Endothelial cell of umbilical vein (primary cell): ENCODE measurements at regions not wholly inside any gene's neighbourhood (a gene's known extent, or its start where the extent isn't known, plus 50 kb on each side); places are given as distances from the start of the nearest gene placed in this dataset.

ENCODE experiments used
- BruUV-seq: library from RNA; stranded (reverse); fragments of 400-500 nt; replicated peaks from 2 replicates; lab custom pipeline; 2021; lab: Mats Ljungman, UMichigan
- CTCF ChIA-PET: fragments of 300-600, 350-600 bp; sonication (Branson Sonifier 250); formaldehyde crosslinking; loops from one replicate; lab custom pipeline; 2021; ENCODE audit warnings: antibody characterized with exemption, inconsistent platforms; lab: Charles Lee
- POLR2A ChIA-PET: fragments of 300-600, 350-600 bp; sonication (Branson Sonifier 250); formaldehyde crosslinking; loops from one replicate; lab custom pipeline; 2021; ENCODE audit warnings: antibody characterized with exemption, inconsistent platforms; lab: Charles Lee
- DNase-seq: peaks from one replicate; pipeline ENCODE4 v3.0.0-alpha.2; 2011; ENCODE audit warnings: low read depth, low spot score
- FAIRE-seq: peaks from 2 replicates; lab custom pipeline; 2011; peaks lifted over from hg19 to GRCh38; lab: Jason Lieb, UNC
- H2AFZ ChIP-seq: 2 replicates; pipeline ENCODE4 v1.6.0; 2012; ENCODE audit warnings: low read depth, low read length, control low read depth, inconsistent platforms
- H3K27ac ChIP-seq: 2 replicates; pipeline ENCODE4 v1.5.1; 2011; ENCODE audit warnings: low read depth, mild to moderate bottlenecking, control low read depth, low read length, moderate library complexity; ENCODE audit not compliant: insufficient read depth
- H3K27me3 ChIP-seq, 2 experiments: 2 replicates each; pipeline versions ENCODE4 v1.6.0 to v1.6.1; 2011; ENCODE audit warnings: low read length in 2 of 2, mixed read lengths in 1 of 2; ENCODE audit not compliant: control insufficient read depth in 2 of 2, insufficient read depth in 2 of 2
- H3K36me3 ChIP-seq, 2 experiments: 2 replicates in 1 of 2; 3 replicates in 1 of 2; pipeline ENCODE4 v1.5.1; 2011; ENCODE audit warnings: low read length in 2 of 2, mild to moderate bottlenecking in 1 of 2, moderate library complexity in 1 of 2; ENCODE audit not compliant: control insufficient read depth in 2 of 2, insufficient read depth in 2 of 2; ENCODE audit errors: extremely low read depth in 1 of 2
- H3K4me1 ChIP-seq: 3 replicates; pipeline ENCODE4 v1.5.1; 2011; ENCODE audit warnings: mild to moderate bottlenecking, low read length; ENCODE audit not compliant: control insufficient read depth, insufficient read depth; ENCODE audit errors: extremely low read depth
- H3K4me2 ChIP-seq: 2 replicates; pipeline ENCODE4 v1.6.1; 2011; ENCODE audit warnings: low read length, control low read depth, mixed read lengths; ENCODE audit not compliant: insufficient read depth
- H3K4me3 ChIP-seq, 3 experiments: fragments of 200-600 bp in 1 of 3; sonication (generic), shearing (Covaris generic) in 1 of 3; replicated peaks in 1 of 3; 2 replicates each; pipeline ENCODE4 v1.5.1; 2011 to 2016; ENCODE audit warnings: control low read depth in 3 of 3, low read length in 3 of 3, mild to moderate bottlenecking in 2 of 3, inconsistent platforms in 1 of 3, low read depth in 1 of 3, moderate library complexity in 1 of 3; ENCODE audit not compliant: insufficient read depth in 1 of 3
- H3K79me2 ChIP-seq: 2 replicates; pipeline ENCODE4 v1.6.0; 2012; ENCODE audit warnings: low read length, inconsistent platforms; ENCODE audit not compliant: control insufficient read depth, insufficient read depth
- H3K9ac ChIP-seq: replicated peaks from 2 replicates; pipeline ENCODE3; 2011; ENCODE audit warnings: low read length, control low read depth; ENCODE audit not compliant: insufficient read depth; ENCODE audit errors: extremely low read depth
- H3K9me1 ChIP-seq: replicated peaks from 3 replicates; pipeline ENCODE4 v1.6.0; 2011; ENCODE audit warnings: mild to moderate bottlenecking, low read length; ENCODE audit not compliant: control insufficient read depth, insufficient read depth; ENCODE audit errors: extremely low read depth
- H3K9me3 ChIP-seq: replicated peaks from 2 replicates; pipeline ENCODE4 v1.5.1; 2012; ENCODE audit warnings: low read length, inconsistent platforms; ENCODE audit not compliant: control insufficient read depth, insufficient read depth
- H4K20me1 ChIP-seq: replicated peaks from 2 replicates; pipeline ENCODE3; 2011; ENCODE audit warnings: mild to moderate bottlenecking, low read length; ENCODE audit not compliant: control insufficient read depth, insufficient read depth; ENCODE audit errors: extremely low read depth
- EZH2 ChIP-seq: IDR thresholded peaks from 2 replicates; pipeline ENCODE4 v1.6.1; 2012; ENCODE audit warnings: borderline replicate concordance, low read depth, mild to moderate bottlenecking, moderate library complexity, low read length, inconsistent platforms; ENCODE audit not compliant: severe bottlenecking
- FOS ChIP-seq: IDR thresholded peaks from 2 replicates; pipeline ENCODE4 v1.6.1; 2011; ENCODE audit warnings: mild to moderate bottlenecking, low read length, moderate library complexity, borderline replicate concordance; ENCODE audit not compliant: insufficient read depth
- GATA2 ChIP-seq: IDR thresholded peaks from 2 replicates; pipeline ENCODE4 v1.7.0; 2011; ENCODE audit warnings: low read depth, mild to moderate bottlenecking, moderate library complexity, mixed read lengths, low read length; ENCODE audit not compliant: insufficient read length, insufficient read depth
- JUN ChIP-seq: IDR thresholded peaks from 2 replicates; pipeline ENCODE4 v1.6.1; 2011; ENCODE audit warnings: borderline replicate concordance, low read depth; ENCODE audit not compliant: insufficient read length, insufficient read depth
- MYC ChIP-seq: IDR thresholded peaks from one replicate; pipeline ENCODE4 v1.6.1; 2011; ENCODE audit warnings: mild to moderate bottlenecking, low read depth, low read length
- POLR2A ChIP-seq: IDR thresholded peaks from 2 replicates; pipeline ENCODE4 v1.6.1; 2012; ENCODE audit warnings: low read depth, mild to moderate bottlenecking, control low read depth, low read length
- POLR2AphosphoS5 ChIP-seq: IDR thresholded peaks from 2 replicates; pipeline ENCODE4 v1.6.1; 2012; ENCODE audit warnings: low read depth, mild to moderate bottlenecking, control low read depth, low read length, moderate library complexity; ENCODE audit not compliant: insufficient read depth
- dilution Hi-C: fragments of 300-500 bp; cut with MboI; formaldehyde crosslinking; loops from one replicate; pipeline ENCODE4 v1.15.0; 2019; ENCODE audit warnings: low sequenced_read_pairs; ENCODE audit not compliant: extremely low pct_ligation_motif_present
- intact Hi-C: fragments of 100-400 bp; cut with micrococcal nuclease; formaldehyde crosslinking; loops from one replicate; pipeline ENCODE4 v1.10.0; 2022
- TF ChIP-seq, protein P1 (sequence below): IDR thresholded peaks from 2 replicates; pipeline ENCODE4 v1.6.1; 2011; ENCODE audit not compliant: insufficient read depth, insufficient read length
- TF ChIP-seq, protein P2 (sequence below), 2 donors: IDR thresholded peaks; 1 replicate in 1 of 2; 2 replicates in 1 of 2; pipeline ENCODE4 v1.5.1; 2011; ENCODE audit warnings: low read length in 2 of 2, mild to moderate bottlenecking in 2 of 2, moderate library complexity in 2 of 2, control low read depth in 1 of 2, inconsistent platforms in 1 of 2, low read depth in 1 of 2; ENCODE audit not compliant: insufficient read depth in 1 of 2; ENCODE audit errors: extremely low read depth in 1 of 2

DNA sequence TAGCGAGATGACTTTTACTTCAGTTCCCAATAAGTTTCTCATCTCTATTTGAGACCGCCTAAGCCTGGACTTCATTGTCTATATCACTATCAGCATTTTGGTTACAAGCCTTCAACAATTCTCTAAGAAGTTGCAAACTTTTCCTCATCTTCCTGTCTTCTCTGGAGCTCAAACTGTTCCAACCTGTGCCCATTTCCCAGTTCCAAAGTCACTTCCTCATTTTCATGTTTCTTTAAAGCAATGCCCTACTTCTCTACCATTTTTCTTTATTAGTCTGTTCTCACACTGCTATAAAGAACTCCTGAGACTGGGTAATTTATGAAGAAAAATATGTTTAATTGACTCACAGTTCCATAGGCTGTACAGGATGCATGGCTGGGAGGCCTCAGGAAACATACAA lies 251.9 kb downstream of the TECRL start:
- FAIRE-seq (no peak), DNase-seq (no peak)
- Histone ChIP-seq H3K4me1 (no peaks in the 10 kb centered on the region), H3K9me1 (no peaks in the 10 kb centered on the region), H2AFZ (no peak overlapping the region), H3K27ac (no peak overlapping the region), H3K9me3 (no peaks in the 10 kb centered on the region), H3K79me2 (no peaks in the 10 kb centered on the region), H3K27me3 (no peaks in the 10 kb centered on the region), H3K4me3 (no peak overlapping the region), H4K20me1 (no peaks in the 10 kb centered on the region), H3K9ac (no peak overlapping the region), H3K36me3 (no peaks in the 10 kb centered on the region), H3K4me2 (no peak overlapping the region)
- dilution Hi-C loops = no loop called here
- POLR2A ChIA-PET = no interaction called here
- CTCF ChIA-PET = interaction anchor here (1.6 kb wide), 1 partner anchor 382 kb away, joined by 5 read pairs; no protein-coding TSS in a partner anchor
- intact Hi-C loops = no loop called here
- no peak for TF ChIP-seq GATA2
- TF ChIP-seq POLR2AphosphoS5 = no peak
- TF ChIP-seq JUN = no peak
- no peak for TF ChIP-seq POLR2A
- TF ChIP-seq, protein P1, sequence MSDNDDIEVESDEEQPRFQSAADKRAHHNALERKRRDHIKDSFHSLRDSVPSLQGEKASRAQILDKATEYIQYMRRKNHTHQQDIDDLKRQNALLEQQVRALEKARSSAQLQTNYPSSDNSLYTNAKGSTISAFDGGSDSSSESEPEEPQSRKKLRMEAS = no peak
- TF ChIP-seq, protein P2, sequence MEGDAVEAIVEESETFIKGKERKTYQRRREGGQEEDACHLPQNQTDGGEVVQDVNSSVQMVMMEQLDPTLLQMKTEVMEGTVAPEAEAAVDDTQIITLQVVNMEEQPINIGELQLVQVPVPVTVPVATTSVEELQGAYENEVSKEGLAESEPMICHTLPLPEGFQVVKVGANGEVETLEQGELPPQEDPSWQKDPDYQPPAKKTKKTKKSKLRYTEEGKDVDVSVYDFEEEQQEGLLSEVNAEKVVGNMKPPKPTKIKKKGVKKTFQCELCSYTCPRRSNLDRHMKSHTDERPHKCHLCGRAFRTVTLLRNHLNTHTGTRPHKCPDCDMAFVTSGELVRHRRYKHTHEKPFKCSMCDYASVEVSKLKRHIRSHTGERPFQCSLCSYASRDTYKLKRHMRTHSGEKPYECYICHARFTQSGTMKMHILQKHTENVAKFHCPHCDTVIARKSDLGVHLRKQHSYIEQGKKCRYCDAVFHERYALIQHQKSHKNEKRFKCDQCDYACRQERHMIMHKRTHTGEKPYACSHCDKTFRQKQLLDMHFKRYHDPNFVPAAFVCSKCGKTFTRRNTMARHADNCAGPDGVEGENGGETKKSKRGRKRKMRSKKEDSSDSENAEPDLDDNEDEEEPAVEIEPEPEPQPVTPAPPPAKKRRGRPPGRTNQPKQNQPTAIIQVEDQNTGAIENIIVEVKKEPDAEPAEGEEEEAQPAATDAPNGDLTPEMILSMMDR (IDR thresholded peaks at IDR 0.05; ENCODE audit: extremely low read depth in 1 of 2, insufficient read depth in 1 of 2, low read depth in 1 of 2, low read length in 2 of 2) = no peak
- TF ChIP-seq EZH2 = no peak
- TF ChIP-seq FOS = no peak
- TF ChIP-seq MYC = no peak
- no TSS peak for BruUV-seq
